WERI-Rb-1 (cell line): ENCODE measurements at regions not wholly inside any gene's neighbourhood (a gene's known extent, or its start where the extent isn't known, plus 50 kb on each side); places are given as distances from the start of the nearest gene placed in this dataset.

Experiments used
- DNase-seq: peaks from one replicate; pipeline ENCODE4 v3.0.0-alpha.2; 2020
- H3K27ac ChIP-seq: fragments of 250-450 bp; sonication (Bioruptor Pico); 2 replicates; pipeline ENCODE4 v1.5.1; 2020; ENCODE audit warnings: mild to moderate bottlenecking, moderate library complexity
- H3K27me3 ChIP-seq: fragments of 250-450 bp; sonication (Bioruptor Pico); 2 replicates; pipeline ENCODE4 v1.5.1; 2021; ENCODE audit warnings: mild to moderate bottlenecking, low read depth, moderate library complexity; ENCODE audit not compliant: insufficient read depth, severe bottlenecking
- H3K36me3 ChIP-seq: fragments of 250-450 bp; sonication (Bioruptor Pico); 2 replicates; pipeline ENCODE4 v1.5.1; 2020; ENCODE audit warnings: mild to moderate bottlenecking, moderate library complexity
- H3K4me3 ChIP-seq: 2 replicates; pipeline ENCODE4 v1.5.1; 2011; ENCODE audit warnings: low read depth, mild to moderate bottlenecking, control low read depth, low read length
- H3K9me3 ChIP-seq: fragments of 250-450 bp; sonication (Bioruptor Pico); 2 replicates; pipeline ENCODE4 v1.5.1; 2021; ENCODE audit warnings: mild to moderate bottlenecking, moderate library complexity; ENCODE audit not compliant: severe bottlenecking
- TF ChIP-seq, protein P1 (sequence below): IDR thresholded peaks from 2 replicates; pipeline ENCODE4 v1.5.1; 2011; ENCODE audit warnings: low read depth, mild to moderate bottlenecking, control low read depth, inconsistent platforms, low read length

DNA sequence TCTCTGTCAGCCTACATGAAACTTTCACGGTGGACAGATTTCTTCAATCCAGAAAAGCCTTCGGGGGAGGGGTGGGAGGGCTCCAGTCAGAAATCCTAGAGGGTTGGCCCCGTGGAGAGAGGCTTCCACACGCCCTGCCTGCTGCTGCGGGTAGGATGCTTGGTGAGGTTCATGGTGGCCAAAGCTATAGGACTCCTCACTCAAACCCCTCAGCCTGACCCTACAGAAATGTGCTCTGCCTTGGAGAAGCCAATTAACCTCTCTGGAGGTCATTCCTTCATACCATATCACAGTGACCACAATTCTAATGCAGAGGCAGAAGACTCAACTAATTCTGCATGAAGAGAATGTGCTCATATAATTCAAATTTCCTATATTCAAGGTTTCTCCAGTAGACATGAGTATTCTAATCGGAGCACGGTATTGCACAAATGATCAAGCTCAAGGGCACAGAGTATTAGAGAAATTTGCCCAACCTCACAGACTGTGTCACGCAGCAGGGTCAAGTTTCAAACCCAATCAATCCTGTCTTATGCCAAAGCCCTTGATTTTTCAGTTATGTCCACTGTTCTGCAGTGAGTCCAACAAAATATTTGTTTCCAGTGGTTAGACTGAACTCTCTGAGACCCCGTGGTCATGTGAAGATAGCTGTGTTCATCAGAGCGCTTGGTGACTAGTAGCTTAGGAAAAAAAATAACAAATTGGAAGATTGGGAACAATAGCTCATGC, 104.8 kb downstream of the TOMM20 start:
- Histone ChIP-seq H3K4me3 (no peak overlapping the region), H3K9me3 (peaks cover 17% of the 10 kb centered on the region), H3K27me3 (no peaks in the 10 kb centered on the region), H3K36me3 (no peaks in the 10 kb centered on the region), H3K27ac (no peak overlapping the region)
- TF ChIP-seq, protein P1, sequence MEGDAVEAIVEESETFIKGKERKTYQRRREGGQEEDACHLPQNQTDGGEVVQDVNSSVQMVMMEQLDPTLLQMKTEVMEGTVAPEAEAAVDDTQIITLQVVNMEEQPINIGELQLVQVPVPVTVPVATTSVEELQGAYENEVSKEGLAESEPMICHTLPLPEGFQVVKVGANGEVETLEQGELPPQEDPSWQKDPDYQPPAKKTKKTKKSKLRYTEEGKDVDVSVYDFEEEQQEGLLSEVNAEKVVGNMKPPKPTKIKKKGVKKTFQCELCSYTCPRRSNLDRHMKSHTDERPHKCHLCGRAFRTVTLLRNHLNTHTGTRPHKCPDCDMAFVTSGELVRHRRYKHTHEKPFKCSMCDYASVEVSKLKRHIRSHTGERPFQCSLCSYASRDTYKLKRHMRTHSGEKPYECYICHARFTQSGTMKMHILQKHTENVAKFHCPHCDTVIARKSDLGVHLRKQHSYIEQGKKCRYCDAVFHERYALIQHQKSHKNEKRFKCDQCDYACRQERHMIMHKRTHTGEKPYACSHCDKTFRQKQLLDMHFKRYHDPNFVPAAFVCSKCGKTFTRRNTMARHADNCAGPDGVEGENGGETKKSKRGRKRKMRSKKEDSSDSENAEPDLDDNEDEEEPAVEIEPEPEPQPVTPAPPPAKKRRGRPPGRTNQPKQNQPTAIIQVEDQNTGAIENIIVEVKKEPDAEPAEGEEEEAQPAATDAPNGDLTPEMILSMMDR = no peak
- DNase-seq = no peak

DNA sequence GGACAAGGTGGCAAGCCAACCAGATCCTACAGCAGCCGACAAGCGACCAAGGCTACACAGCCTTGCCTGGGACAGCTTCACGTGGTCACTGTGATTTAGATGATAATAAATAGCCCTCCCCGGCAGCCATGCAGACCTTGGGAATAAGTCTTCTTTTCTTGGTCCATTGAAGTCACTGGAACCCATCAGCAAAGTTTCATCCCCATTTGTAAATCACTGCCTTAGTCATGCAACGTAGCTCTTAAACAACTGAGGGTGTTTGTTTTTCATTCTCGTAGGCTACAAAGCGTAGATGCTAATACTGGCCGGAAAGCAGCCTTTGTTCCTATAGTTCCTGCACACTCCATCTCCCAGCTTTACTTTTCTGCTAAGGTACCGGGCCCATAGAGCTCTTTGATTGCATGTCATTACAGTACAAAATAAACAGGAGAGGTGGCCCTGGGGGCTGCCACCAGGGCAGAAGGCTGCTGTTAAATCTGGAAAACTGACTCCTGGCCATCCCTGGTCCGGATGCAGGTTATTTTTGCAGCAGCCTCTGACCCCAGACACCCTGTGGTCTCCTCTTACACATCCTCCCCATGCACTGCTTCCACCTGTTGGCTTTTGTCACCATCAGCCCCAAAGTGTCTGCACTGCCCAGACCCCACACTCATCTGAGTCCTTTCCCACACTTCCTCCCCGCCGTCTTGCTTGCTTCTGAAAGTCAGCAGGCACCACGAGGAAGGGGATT, 105.5 kb downstream of the TOMM20 start:
- no peak overlapping the region for H3K4me3 ChIP-seq
- no peak for DNase-seq
- TF ChIP-seq, protein P1 = no peak

DNA sequence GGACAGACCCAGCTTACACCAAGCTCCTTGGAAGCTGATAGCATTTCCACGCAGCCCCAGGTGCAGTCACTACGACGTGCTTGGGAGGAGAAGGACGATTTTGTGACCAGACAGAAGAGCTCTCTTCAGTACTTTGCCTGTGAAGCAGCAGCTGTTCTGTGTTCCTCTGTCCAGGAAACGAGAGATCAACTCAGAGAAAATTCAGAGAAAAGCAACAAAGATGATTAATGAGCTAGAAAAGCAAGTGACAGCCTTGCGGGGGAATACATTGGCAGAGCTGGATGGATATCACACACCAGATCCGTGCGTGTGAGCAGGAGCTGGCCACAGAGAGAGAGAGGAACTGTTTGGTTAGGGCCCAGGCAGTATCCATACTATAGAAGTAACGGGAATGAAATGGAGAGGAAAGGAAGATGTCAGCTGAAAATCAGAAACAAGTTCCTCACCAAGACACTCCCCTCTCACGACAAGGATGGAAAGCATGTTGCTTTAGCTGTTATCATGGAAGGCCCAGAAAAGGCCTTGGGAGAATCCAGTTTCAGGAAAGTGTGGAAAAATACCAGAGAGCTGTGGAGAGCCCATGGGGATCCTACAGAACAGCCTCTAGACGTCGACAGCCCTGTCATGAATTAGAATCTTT, 106.2 kb downstream of the TOMM20 start:
- Histone ChIP-seq H3K27ac (no peak overlapping the region), H3K36me3 (no peaks in the 10 kb centered on the region), H3K4me3 (no peak overlapping the region), H3K9me3 (peaks cover 12% of the 10 kb centered on the region), H3K27me3 (no peaks in the 10 kb centered on the region)
- no peak for DNase-seq
- TF ChIP-seq, protein P1 = no peak

More for the DNA sequence above, 105.5 kb downstream of the TOMM20 start:
- no peaks in the 10 kb centered on the region for H3K36me3 ChIP-seq
- H3K27ac ChIP-seq = no peak overlapping the region
- no peaks in the 10 kb centered on the region for H3K27me3 ChIP-seq
- H3K9me3 ChIP-seq = peaks cover 15% of the 10 kb centered on the region

DNA sequence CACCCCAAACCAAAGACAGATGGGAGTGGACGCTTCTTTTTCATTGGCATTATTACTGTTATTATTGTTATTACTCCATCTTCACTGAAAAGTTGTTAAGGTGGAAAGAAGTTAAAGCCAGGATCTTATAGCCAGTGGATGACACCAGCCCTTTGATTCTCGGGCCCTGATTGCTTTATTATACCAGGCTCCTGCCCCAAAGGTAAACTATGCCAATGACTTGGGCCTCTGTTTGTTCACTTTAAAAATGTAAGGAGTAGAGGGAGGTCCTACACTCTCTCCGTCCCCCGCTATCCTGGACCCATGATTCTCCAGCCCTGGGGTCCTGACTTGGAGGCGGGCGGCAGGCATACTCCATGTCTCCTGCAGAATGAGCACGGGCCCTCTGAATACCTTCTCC, 106.8 kb downstream of the TOMM20 start:
- H3K36me3 ChIP-seq = no peaks in the 10 kb centered on the region
- no peak for DNase-seq
- H3K9me3 ChIP-seq = peaks cover 6% of the 10 kb centered on the region
- TF ChIP-seq, protein P1 = no peak
- no peak overlapping the region for H3K27ac ChIP-seq
- no peaks in the 10 kb centered on the region for H3K27me3 ChIP-seq
- H3K4me3 ChIP-seq = no peak overlapping the region

DNA sequence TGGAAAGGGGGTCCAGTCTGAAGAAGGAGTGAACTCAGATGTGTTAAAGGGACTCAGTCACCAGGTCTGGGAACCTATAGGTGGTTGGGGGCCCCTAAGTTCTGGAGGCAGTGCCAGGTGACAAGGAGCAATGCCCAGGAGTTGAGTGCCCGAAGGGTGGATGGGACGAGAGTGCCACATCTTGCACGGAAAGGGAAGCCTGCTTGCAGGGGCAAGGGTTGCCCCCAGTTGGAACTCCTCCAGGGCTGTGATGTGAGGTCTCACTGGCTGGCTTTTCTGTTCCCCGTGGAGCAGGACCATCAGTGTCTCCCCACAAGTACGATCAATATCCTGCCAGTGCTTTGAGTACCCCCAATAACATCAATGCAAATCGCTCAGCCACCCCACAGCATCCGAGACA, 107.3 kb downstream of the TOMM20 start:
- no peaks in the 10 kb centered on the region for H3K27me3 ChIP-seq
- DNase-seq = peak; percentile 6
- H3K27ac ChIP-seq = no peak overlapping the region
- no peaks in the 10 kb centered on the region for H3K36me3 ChIP-seq
- H3K9me3 ChIP-seq = peaks cover 5% of the 10 kb centered on the region
- no peak overlapping the region for H3K4me3 ChIP-seq
- TF ChIP-seq, protein P1 = no peak
